HCT116 (cell line): ENCODE measurements at regions not wholly inside any gene's neighbourhood (a gene's known extent, or its start where the extent isn't known, plus 50 kb on each side); places are given as distances from the start of the nearest gene placed in this dataset.
"Not testable (repeated sequence)": the region's sequence is repeated elsewhere in the genome, so short reads cannot be mapped to it uniquely, and the experiment has no call there.

Experiments used
- ATAC-seq: fragments of 200-7000 bp; cut with Tn5 transposase; 2 replicates; pipeline ENCODE4 v1.9.1; 2020; ENCODE audit warnings: mild to moderate bottlenecking, moderate library complexity
- BruUV-seq: library from RNA; stranded (reverse); fragments of 400-500 nt; replicated peaks from 2 replicates; lab custom pipeline; 2021; lab: Mats Ljungman, UMichigan
- CTCF ChIA-PET: fragments of 300-600 bp; sonication (Branson Sonifier 250); formaldehyde crosslinking; loops from one replicate; lab custom pipeline; 2021; ENCODE audit warnings: antibody characterized with exemption; lab: Charles Lee
- POLR2A ChIA-PET: fragments of 300-600, 350-600 bp; sonication (Branson Sonifier 250); formaldehyde crosslinking; loops from one replicate; lab custom pipeline; 2021; ENCODE audit warnings: antibody characterized with exemption; lab: Charles Lee
- RAD21 ChIA-PET, 2 experiments: fragments of 300-600 bp; sonication (Branson Sonifier 250); formaldehyde crosslinking; loops; one replicate each; lab custom pipeline; 2023; ENCODE audit warnings: low total read pairs in 2 of 2; ENCODE audit not compliant: uncharacterized antibody in 2 of 2, unreplicated experiment in 2 of 2, low non-redundant PET in 1 of 2; lab: Charles Lee
- DNase-seq: peaks from one replicate; pipeline ENCODE4 v3.0.0-alpha.2; 2010; ENCODE audit warnings: low read depth, low spot score
- H2AFZ ChIP-seq: fragments of 200-600 bp; shearing (Covaris generic), sonication (generic); 2 replicates; pipeline ENCODE4 v1.6.1; 2017; ENCODE audit warnings: low read depth, mixed run types, mixed read lengths, antibody characterized with exemption, low read length; ENCODE audit not compliant: poor library complexity, severe bottlenecking
- H3K27ac ChIP-seq: 2 replicates; pipeline ENCODE4 v1.5.1; 2012; ENCODE audit warnings: low read depth, low read length
- H3K27me3 ChIP-seq: fragments of 200-600 bp; sonication (generic); 2 replicates; pipeline ENCODE4 v1.6.1; 2016; ENCODE audit warnings: mixed run types, low read length, mixed read lengths; ENCODE audit not compliant: insufficient read depth
- H3K36me3 ChIP-seq, 2 experiments: fragments of 200-500 bp in 1 of 2; fragments of 200-600 bp in 1 of 2; sonication (Bioruptor generic) in 1 of 2; sonication (generic) in 1 of 2; 2 replicates each; pipeline versions ENCODE4 v1.5.1 to v1.6.1; 2014 to 2016; ENCODE audit warnings: low read length in 2 of 2, inconsistent platforms in 1 of 2, mixed read lengths in 1 of 2, mixed run types in 1 of 2; ENCODE audit not compliant: insufficient read depth in 2 of 2, control insufficient read depth in 1 of 2
- H3K4me1 ChIP-seq, 2 experiments: fragments of 200-600 bp in 1 of 2; sonication (generic) in 1 of 2; 2 replicates each; pipeline versions ENCODE4 v1.5.1 to v1.6.1; 2012 to 2017; ENCODE audit warnings: low read length in 2 of 2, inconsistent platforms in 1 of 2, mild to moderate bottlenecking in 1 of 2, mixed read lengths in 1 of 2, mixed run types in 1 of 2, moderate library complexity in 1 of 2; ENCODE audit not compliant: insufficient read depth in 2 of 2, control insufficient read depth in 1 of 2
- H3K4me2 ChIP-seq: fragments of 200-600 bp; sonication (generic); 2 replicates; pipeline ENCODE4 v1.6.1; 2017; ENCODE audit warnings: mixed run types, low read length, mixed read lengths
- H3K4me3 ChIP-seq, 2 experiments: fragments of 200-600 bp in 1 of 2; sonication (generic) in 1 of 2; replicated peaks in 1 of 2; 2 replicates each; pipeline ENCODE4 v1.5.1; 2011 to 2016; ENCODE audit warnings: low read length in 2 of 2, control low read depth in 1 of 2, low read depth in 1 of 2, mild to moderate bottlenecking in 1 of 2, mixed read lengths in 1 of 2, mixed run types in 1 of 2
- H3K79me2 ChIP-seq: fragments of 200-600 bp; sonication (generic); 2 replicates; pipeline ENCODE4 v1.6.1; 2017; ENCODE audit warnings: mild to moderate bottlenecking, mixed run types, low read length, moderate library complexity, mixed read lengths; ENCODE audit not compliant: insufficient read depth
- H3K9ac ChIP-seq: fragments of 200-600 bp; sonication (generic); 2 replicates; pipeline ENCODE4 v1.6.1; 2016; ENCODE audit warnings: low read length, mixed read lengths
- H3K9me2 ChIP-seq: fragments of 200-600 bp; sonication (generic), shearing (Covaris generic); 2 replicates; pipeline ENCODE4 v1.6.1; 2017; ENCODE audit warnings: mixed run types, mild to moderate bottlenecking, moderate library complexity; ENCODE audit not compliant: insufficient read depth
- H3K9me3 ChIP-seq, 2 experiments: fragments of 200-500 bp in 1 of 2; fragments of 200-600 bp in 1 of 2; sonication (Bioruptor generic) in 1 of 2; sonication (generic) in 1 of 2; 2 replicates each; pipeline ENCODE4 v1.6.1; 2014 to 2017; ENCODE audit warnings: low read length in 2 of 2, mixed read lengths in 2 of 2, inconsistent platforms in 1 of 2, low read depth in 1 of 2, mild to moderate bottlenecking in 1 of 2, mixed run types in 1 of 2, moderate library complexity in 1 of 2; ENCODE audit not compliant: control insufficient read depth in 1 of 2, insufficient read depth in 1 of 2
- H4K20me1 ChIP-seq: fragments of 200-600 bp; sonication (generic), shearing (Covaris generic); 2 replicates; pipeline ENCODE4 v1.6.1; 2017; ENCODE audit warnings: mixed run types, mild to moderate bottlenecking, moderate library complexity; ENCODE audit not compliant: insufficient read depth
- EGR1 ChIP-seq: IDR thresholded peaks from 2 replicates; pipeline ENCODE4 v1.6.1; 2012; ENCODE audit warnings: low read depth
- JUND ChIP-seq: IDR thresholded peaks from 2 replicates; pipeline ENCODE4 v1.6.1; 2012
- intact Hi-C: fragments of 100-400 bp; cut with micrococcal nuclease; formaldehyde crosslinking; loops from 2 replicates; pipeline ENCODE4 v1.10.0; 2022
- TF ChIP-seq, protein P1 (sequence below): IDR thresholded peaks from 2 replicates; pipeline ENCODE4 v1.6.1; 2012; ENCODE audit warnings: low read depth

GRCh38 chr2:116023026-116023425 is 1580.6 kb downstream of the DPP10 start:
- RAD21 ChIA-PET, result no interaction called here

DNA sequence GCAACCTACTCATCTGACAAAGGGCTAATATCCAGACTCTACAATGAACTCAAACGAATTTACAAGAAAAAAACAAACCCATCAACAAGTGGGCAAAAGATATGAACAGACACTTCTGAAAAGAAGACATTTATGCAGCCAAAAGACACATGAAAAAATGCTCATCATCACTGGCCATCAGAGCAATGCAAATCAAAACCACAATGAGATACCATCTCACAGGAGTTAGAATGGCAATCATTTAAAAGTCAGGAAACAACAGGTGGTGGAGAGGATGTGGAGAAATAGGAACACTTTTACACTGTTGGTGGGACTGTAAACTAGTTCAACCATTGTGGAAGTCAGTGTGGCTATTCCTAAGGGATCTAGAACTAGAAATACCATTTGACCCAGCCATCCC is 1596.3 kb downstream of the DPP10 start:
- POLR2A ChIA-PET, H3K4me2 ChIP-seq, H3K79me2 ChIP-seq, H3K9ac ChIP-seq, H3K27me3 ChIP-seq, intact Hi-C loops, H3K36me3 ChIP-seq, CTCF ChIA-PET, RAD21 ChIA-PET, H2AFZ ChIP-seq, H3K9me2 ChIP-seq, BruUV-seq, H3K27ac ChIP-seq, H3K4me3 ChIP-seq, H4K20me1 ChIP-seq, DNase-seq, ATAC-seq, H3K4me1 ChIP-seq: not testable (repeated sequence)
- peaks cover 0 to 11% of the 10 kb centered on the region in 2 experiments; a peak in 2 of 4 replicates for H3K9me3 ChIP-seq

More at GRCh38 chr2:116023026-116023425, 1580.6 kb downstream of the DPP10 start:
- no peak overlapping the region for H3K4me3 ChIP-seq
- H3K79me2 ChIP-seq, result no peaks in the 10 kb centered on the region
- BruUV-seq, result no TSS peak
- H3K9me3 ChIP-seq, result peaks cover 5 to 19% of the 10 kb centered on the region in 2 experiments; a peak in 2 of 4 replicates
- no peaks in the 10 kb centered on the region for H3K36me3 ChIP-seq
- H3K4me2 ChIP-seq, result no peak overlapping the region
- H3K9ac ChIP-seq, result no peak overlapping the region
- ChIA-PET POLR2A (no interaction called here), CTCF (no interaction called here)
- H3K9me2 ChIP-seq, result no peaks in the 10 kb centered on the region
- no peaks in the 10 kb centered on the region for H4K20me1 ChIP-seq
- intact Hi-C loops, result no loop called here
- no peak overlapping the region for H2AFZ ChIP-seq
- no peak for TF ChIP-seq JUND
- TF ChIP-seq EGR1, result no peak
- TF ChIP-seq, protein P1, sequence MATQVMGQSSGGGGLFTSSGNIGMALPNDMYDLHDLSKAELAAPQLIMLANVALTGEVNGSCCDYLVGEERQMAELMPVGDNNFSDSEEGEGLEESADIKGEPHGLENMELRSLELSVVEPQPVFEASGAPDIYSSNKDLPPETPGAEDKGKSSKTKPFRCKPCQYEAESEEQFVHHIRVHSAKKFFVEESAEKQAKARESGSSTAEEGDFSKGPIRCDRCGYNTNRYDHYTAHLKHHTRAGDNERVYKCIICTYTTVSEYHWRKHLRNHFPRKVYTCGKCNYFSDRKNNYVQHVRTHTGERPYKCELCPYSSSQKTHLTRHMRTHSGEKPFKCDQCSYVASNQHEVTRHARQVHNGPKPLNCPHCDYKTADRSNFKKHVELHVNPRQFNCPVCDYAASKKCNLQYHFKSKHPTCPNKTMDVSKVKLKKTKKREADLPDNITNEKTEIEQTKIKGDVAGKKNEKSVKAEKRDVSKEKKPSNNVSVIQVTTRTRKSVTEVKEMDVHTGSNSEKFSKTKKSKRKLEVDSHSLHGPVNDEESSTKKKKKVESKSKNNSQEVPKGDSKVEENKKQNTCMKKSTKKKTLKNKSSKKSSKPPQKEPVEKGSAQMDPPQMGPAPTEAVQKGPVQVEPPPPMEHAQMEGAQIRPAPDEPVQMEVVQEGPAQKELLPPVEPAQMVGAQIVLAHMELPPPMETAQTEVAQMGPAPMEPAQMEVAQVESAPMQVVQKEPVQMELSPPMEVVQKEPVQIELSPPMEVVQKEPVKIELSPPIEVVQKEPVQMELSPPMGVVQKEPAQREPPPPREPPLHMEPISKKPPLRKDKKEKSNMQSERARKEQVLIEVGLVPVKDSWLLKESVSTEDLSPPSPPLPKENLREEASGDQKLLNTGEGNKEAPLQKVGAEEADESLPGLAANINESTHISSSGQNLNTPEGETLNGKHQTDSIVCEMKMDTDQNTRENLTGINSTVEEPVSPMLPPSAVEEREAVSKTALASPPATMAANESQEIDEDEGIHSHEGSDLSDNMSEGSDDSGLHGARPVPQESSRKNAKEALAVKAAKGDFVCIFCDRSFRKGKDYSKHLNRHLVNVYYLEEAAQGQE, result no peak
- ATAC-seq (no peak), DNase-seq (no peak)
- no peaks in the 10 kb centered on the region for H3K27me3 ChIP-seq
- no peaks in the 10 kb centered on the region for H3K4me1 ChIP-seq
- no peak overlapping the region for H3K27ac ChIP-seq
